IPS DF 4.7 (cell line): ENCODE measurements at regions not wholly inside any gene's neighbourhood (a gene's known extent, or its start where the extent isn't known, plus 50 kb on each side); places are given as distances from the start of the nearest gene placed in this dataset.

Source experiments
- DNase-seq: peaks from one replicate; pipeline ENCODE4 v3.0.0-alpha.2; 2013; ENCODE audit warnings: low spot score; ENCODE audit errors: extremely low read depth

DNA sequence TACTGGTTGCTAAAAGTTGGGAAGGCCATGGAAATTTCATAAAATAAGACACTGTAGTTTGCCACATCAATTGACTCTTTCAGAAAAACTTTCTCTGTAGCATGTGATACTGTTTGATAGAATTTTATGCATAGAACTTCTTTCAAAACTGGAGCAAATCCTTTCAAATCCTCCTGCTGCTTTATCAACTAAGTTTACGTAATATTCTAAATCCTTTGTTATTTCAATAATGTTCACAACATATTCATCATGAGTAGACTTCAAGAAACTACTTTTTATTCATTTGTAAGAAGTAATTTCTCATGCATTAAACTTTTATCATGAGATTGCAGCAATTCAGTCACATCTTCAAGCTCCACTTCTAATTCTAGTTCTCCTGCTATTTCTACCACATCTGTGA is 199.3 kb downstream of the PCDH18 start:
- DNase-seq, result no peak

DNA sequence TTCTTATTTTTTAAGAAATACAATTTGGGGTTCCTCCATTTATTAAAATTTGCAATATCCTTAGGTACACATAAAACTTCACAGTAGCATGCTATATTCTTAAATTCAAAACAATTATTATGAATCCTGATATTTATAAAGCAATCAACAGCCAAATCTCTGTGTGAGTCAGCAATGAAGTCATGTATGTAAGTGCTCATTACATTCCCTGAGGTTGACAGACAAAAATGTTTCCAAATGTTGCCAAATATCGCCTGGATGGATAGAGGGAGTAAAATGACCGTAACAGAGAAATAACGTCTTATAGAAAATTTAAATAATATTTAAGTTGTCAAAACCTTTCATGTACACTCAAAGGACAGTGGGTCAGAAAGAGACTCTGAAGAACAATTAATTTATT is 220.0 kb downstream of the PCDH18 start:
- DNase-seq, result no peak

GRCh38 chr4:137310593-137311490 is 221.5 kb downstream of the PCDH18 start:
- DNase-seq, result no peak

DNA sequence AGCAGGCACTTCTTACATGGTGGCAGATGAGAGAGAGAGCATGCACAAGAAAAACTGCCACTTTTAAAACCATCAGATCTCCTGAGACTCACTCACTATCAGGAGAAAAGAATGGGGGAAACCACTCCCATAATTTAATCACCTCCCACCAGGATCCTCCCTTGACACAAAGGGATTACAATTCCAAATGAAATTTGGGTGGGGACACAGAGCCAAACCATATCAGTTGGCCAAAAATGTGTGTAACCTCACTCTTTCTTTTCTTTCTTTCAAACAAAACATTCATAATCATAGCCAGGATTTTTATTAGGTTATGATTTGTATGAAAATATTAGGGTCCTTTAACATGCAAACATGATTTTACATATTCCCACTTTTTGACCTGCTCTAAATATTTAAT is 222.1 kb downstream of the PCDH18 start:
- DNase-seq, result no peak

DNA sequence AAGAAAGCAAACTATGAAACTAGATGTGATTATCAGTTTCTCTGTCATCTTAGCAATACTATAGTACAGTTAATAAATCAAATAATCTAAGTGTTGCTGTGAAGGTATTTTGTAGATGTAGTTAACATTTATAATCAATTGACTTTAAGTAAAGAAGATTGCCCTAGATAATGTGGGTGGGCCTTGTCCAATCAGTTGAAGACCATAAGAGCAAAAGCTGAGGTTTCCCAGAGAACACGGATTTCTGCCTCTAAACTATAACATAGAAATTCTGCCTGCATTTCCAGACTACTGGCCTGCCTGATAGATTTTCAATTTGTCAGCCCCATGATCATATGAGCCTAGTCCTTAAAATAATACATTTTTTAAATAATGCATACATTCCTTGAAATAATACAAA is 222.9 kb downstream of the PCDH18 start:
- DNase-seq, result no peak

DNA sequence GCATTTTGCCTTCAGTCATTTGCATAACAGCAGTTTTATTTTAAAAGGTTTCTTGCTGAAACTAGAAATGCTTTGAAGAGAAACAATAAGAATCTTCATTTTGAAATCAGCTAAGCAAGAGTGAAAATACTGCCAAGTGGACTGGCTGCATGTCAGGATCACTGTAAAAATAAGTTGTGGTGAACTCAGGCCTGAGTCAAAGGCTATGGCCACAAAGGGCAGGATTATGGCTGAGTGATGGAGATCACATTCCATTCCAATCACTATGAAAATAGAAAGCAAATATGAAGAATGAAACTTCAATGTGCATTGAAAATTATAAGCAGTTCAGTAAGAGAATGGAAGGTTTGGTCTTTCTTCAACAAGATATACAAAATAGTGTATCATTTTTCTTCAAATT is 224.5 kb downstream of the PCDH18 start:
- DNase-seq, result no peak

DNA sequence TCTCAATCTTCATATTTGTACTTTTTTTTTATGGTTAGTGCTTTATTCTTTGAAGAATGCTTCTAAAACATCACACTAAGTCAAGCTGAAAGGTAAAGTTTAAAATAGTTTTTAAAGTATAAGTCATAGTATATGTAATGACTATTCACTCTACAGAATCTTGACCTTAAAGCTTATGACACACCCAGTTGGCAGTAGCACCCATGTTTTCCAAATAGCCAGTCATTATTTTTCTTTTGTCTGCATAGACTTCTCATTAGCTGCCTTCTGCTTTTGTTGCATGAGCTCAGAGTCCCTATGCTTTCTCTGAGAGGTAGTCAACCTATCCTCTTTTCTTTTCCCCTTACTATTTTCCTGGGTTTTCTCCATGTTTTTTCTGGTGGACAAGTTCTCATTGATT is 231.5 kb downstream of the PCDH18 start:
- DNase-seq, result no peak

DNA sequence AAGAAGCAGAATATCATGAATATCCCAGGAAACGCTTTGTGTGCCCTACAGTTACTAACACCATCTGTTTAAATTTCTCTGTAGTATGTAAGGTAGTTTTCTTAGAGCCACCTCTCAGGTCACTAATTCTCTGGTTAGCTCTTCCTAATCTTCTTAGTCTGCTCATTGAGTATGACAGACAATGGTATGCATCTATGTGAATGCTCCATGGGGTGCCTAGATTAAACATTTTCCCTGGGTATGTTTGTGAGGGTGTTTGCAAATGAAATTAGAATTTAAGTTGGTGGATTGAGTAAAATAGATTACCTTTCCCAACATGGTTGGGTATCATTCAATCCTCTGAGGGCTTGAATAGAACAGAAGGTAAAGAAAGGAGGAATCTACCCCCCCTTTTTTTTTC is 233.0 kb downstream of the PCDH18 start:
- no peak for DNase-seq

DNA sequence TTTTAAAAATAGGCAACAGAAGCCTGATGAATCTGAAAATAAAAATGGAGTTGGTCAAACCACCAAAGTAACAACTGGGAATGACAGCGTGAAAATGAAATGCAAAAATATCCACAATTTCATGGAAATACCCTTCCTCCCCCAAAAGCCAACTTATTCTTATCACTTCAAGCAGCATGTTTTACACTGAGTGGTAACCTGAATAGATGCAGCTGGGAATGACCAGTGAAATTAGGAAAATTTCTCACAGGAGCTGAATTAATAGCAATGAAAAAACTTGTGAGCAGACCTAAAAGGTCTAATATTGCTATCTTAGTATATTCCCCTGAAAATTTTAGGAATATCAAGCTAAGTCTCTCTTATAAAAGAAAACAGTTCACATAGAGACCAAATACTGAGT is 239.0 kb downstream of the PCDH18 start:
- no peak for DNase-seq

GRCh38 chr4:137283737-137284136 is 248.6 kb downstream of the PCDH18 start:
- no peak for DNase-seq

DNA sequence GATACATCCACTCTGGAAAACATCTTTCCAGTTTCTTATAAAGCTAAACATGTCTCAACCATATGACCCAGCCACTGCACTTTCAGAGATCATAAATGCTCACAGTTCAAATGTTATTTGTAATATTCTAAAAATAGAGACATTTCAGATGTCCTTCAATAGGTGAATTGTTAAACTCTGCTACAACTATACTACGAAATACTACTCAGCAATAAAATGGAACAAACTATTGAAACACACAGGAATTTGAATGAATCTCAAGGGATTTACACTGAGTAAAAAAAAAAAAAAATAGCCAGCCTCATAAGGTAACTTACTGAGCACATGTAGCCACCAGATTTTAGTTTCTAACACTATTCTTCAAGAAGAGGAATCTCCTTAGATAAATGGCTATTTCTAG is 253.9 kb downstream of the PCDH18 start:
- no peak for DNase-seq

DNA sequence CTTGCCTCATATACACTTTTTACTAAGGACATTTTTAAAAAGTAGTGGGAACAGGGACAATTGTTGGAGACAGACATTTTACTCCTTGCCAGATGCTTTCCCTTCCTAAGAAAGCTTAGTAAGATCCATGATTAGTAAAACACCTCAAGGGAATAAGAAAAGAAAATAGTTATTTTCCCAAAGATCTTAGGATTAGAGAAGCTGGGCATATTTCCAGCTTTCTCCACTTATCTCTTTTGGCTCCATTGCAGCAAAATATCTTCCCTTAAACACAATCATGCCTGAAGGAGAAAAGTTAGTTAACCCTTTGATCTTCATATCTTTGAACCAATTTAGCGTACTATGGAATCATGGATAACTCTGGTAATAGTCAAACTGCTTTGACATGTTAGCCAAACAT is 257.9 kb downstream of the PCDH18 start:
- no peak for DNase-seq

DNA sequence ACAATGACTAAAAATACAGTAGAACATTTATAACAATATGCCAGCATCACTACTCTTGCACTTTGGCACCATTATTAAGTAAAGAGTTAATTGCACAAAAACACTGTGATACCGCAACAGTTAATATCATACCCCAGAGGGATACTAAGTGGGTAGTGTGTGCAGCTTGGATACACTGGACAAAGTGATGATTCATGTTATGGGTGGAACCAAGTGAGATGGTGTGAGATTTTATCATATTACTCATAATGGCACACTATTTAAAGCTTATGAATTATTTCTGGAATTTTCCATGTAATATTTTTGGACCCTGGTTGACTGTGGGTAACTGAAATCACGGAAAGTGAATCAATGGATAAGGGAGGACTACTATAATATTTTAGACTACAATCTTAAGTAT is 265.3 kb downstream of the PCDH18 start:
- DNase-seq, result no peak

DNA sequence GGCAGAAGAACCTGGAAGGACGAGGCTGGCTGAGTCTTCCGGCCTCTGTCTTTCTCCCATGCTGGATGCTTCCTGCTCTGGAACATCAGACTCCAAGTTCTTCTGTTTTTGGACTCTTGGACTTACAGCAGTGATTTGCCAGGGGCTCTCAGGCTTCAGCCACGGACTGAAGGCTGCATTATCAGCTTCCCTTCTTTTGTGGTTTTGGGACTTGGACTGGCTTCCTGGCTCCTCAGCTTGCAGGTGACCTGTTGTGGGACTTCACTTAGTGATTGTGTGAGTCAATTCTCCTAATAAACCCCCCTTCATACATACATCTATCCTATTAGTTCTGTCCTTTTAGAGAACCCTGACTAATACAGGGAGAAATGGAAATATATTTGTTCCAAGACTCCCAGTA is 265.8 kb downstream of the PCDH18 start:
- no peak for DNase-seq

DNA sequence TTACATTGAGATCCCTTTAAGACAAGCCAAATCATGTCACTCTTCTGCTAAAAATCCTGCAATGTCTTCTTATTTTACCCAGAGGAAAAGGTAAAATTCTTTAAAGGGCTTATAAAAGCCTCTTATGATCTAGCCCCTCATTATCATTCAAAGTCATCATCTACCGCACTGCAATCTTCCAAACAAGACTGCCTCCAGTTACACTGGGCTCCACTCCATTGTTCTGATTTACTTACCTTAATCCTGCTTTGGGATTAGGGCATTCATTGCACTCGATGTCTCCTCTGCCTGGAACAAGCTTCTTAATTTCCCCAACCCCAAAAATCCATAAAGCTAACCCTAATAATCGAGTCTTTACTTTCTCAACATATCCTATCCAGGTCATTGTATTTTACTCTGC is 269.1 kb downstream of the PCDH18 start:
- DNase-seq, result no peak

DNA sequence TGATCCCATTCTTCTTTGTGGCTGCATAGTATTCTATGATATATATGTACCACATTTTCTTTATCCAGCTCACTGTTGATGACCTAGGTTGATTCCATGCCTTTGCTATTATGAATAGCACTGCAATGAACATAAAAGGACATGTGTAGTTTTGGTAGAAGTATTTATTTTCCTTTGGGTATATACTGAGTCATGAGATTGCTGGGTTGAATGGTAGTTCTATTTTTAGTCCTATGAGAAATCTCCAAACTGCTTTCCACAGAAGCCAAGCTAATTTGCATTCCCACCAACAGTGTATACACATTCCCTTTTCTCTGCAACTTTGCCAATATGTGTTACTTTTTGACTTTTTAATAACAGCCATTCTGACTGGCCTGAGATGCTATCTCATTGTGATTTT is 278.3 kb downstream of the PCDH18 start:
- no peak for DNase-seq

- no peak for DNase-seq
Measured at GRCh38 chr4:137249112-137249511, 283.2 kb downstream of the PCDH18 start.

DNA sequence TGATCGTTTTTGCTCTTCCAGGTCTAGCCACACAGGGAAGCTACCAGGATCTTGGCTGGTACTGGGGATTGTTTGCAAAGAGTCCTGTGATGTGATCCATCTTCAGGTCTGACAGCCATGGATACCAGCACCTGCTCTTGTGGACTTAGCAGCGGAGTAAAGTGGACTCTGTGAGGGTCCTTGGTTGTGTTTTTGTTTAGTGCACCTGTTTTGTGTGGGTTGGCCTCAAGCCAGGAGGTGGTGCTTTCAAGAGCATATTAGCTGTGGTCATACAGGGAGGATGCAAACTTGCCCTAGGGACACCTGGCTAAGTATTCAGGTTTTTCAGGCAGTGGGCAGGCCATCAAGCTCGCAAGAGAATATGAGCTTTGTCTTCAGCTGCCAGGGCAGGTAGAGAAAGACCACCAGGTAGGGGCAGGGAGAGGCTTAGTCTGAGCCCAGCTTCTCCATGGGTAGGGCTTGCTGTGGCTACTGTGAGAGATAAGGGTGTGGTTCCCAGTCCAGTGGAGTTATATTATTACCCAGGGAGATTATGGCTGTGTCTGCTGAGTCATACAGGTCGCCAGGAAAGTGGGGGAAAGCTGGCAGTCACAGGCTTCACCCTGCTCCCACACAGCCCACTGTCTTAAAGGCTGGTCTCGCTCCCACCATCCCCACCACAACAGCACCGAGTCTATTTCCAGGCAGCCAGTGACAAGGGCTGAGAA is 293.7 kb downstream of the PCDH18 start:
- DNase-seq, result no peak

DNA sequence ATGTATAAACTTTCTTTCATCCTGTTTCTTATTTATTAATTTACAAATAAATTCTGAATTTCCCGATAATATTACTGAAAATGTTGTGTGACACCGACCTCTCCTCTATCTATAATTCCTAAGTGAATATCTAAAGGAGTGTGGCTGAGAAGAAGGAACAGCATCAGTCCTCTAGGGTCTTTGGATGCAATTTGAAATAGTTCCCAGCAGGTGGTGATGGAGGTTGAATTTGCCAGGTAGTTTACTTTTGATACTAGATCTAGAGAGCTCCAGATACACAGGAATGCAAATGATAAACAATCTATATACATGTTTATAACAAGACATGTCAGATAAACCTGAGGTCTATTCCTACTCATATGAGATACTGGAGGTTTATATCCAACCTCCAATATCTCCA is 305.4 kb downstream of the PCDH18 start:
- DNase-seq, result no peak

GRCh38 chr4:137226221-137226620 is 306.1 kb downstream of the PCDH18 start:
- no peak for DNase-seq

DNA sequence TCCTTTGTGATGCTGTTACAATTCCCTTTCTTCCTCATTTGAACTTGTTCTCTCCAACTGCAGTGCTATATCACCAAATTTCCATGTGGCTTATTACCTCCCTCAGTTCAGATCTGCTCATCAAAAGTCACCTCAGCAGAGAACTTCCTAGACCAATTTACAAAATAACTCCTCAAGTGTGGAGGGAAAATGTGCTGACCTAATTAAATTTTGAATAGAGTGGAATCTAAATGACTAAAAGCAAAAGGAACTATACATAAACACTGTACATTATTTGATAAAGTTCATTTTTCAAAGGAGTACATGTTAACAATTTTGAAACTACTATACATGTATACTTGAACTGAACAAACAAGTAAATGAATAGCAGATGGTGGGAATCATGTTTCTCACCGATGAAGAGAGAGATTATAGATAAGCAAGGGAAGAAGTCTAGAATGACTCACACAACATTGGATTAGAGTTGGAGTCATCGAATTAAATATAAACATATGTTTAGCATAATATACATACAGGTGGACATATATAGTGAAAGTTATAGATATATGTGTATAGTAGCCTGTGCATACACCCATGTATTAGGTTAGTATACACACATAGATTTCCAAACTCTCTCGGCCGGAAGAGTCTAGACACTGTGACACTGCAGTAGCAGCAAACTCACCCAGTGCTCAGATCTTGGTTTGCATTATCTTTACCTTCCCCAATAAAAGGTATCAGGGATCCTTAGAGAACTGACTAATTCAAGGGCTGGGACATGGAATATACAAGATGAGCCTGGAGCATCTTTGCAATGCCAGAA is 318.7 kb downstream of the PCDH18 start:
- no peak for DNase-seq

GRCh38 chr4:137212601-137213000 is 319.7 kb downstream of the PCDH18 start:
- DNase-seq, result no peak
